Adrenal gland (tissue), 5 donors: ENCODE measurements at regions not wholly inside any gene's neighbourhood (a gene's known extent, or its start where the extent isn't known, plus 50 kb on each side); places are given as distances from the start of the nearest gene placed in this dataset.

ENCODE experiments used
- POLR2A ChIP-seq, 2 donors: fragments of 450-650 bp; IDR thresholded peaks; one replicate each; pipeline ENCODE4 v1.6.1; 2017; ENCODE audit warnings: antibody characterized with exemption in 2 of 2, mild to moderate bottlenecking in 2 of 2, moderate library complexity in 1 of 2
- TF ChIP-seq, protein P1 (sequence below), 6 experiments: fragments of 450-650 bp in 4 of 6; fragments of 200-600 bp in 2 of 6; sonication (generic) in 1 of 6; IDR thresholded peaks; 1 replicate in 5 of 6; 2 replicates in 1 of 6; pipeline versions ENCODE4 v1.5.1 to v1.8.0; 2016 to 2021; ENCODE audit warnings: antibody characterized with exemption in 6 of 6, mild to moderate bottlenecking in 2 of 6, moderate library complexity in 1 of 6
- donor health status: DM: no; HTN: no; CAD: no.

DNA sequence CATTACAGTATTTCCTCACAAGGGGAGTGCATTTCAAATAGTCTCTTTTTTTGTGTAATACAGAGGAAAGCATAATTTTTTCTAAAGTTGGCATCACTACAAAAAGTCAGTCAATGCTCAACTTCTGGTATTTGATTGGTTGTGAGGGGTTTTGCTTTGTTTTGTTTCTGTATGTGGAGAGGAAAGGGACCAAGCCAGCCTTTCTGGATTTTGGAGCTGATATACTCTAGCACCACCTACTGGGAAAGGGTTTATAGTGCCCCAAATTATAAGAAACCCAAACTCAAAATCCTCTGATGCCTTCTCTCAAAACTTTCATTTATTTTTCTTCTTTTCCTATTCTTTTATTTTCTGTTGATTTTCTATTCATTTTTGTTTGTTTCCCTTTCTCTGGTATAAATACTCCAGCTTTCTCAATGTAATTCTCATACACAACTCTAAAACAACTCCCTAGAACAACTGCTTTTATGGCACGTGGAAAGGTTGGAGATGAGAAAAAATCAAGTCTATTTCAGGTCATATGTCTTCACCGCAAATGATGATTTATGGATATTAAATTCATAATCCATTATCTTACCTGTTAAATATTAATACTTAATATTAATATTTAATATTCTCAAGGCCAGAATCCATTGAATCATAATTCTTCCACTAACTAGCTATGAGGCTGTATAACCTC, 69.5 kb upstream of the ANXA1 start:
- TF ChIP-seq, protein P1, sequence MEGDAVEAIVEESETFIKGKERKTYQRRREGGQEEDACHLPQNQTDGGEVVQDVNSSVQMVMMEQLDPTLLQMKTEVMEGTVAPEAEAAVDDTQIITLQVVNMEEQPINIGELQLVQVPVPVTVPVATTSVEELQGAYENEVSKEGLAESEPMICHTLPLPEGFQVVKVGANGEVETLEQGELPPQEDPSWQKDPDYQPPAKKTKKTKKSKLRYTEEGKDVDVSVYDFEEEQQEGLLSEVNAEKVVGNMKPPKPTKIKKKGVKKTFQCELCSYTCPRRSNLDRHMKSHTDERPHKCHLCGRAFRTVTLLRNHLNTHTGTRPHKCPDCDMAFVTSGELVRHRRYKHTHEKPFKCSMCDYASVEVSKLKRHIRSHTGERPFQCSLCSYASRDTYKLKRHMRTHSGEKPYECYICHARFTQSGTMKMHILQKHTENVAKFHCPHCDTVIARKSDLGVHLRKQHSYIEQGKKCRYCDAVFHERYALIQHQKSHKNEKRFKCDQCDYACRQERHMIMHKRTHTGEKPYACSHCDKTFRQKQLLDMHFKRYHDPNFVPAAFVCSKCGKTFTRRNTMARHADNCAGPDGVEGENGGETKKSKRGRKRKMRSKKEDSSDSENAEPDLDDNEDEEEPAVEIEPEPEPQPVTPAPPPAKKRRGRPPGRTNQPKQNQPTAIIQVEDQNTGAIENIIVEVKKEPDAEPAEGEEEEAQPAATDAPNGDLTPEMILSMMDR (IDR thresholded peaks at IDR 0.05) = peak; percentile 63 to 85 (median 74)
- TF ChIP-seq POLR2A (IDR thresholded peaks at IDR 0.05) = no peak
